Lower lobe of right lung (tissue), 2 donors: ENCODE measurements at regions not wholly inside any gene's neighbourhood (a gene's known extent, or its start where the extent isn't known, plus 50 kb on each side); places are given as distances from the start of the nearest gene placed in this dataset.

Experiments used
- ATAC-seq, 2 donors: fragments of 200-7000 bp; cut with Tn5 transposase; one replicate each; pipeline ENCODE4 v1.9.1; 2020 to 2022; ENCODE audit warnings: mild to moderate bottlenecking in 2 of 2, moderate library complexity in 2 of 2
- DNase-seq: peaks from one replicate; pipeline ENCODE4 v3.0.0-alpha.2; 2020
- H3K27ac ChIP-seq: fragments of 200-600 bp; one replicate; pipeline ENCODE4 v1.8.0; 2022
- H3K27me3 ChIP-seq: fragments of 200-600 bp; one replicate; pipeline ENCODE4 v1.8.0; 2022; ENCODE audit warnings: low read depth
- H3K36me3 ChIP-seq: fragments of 200-600 bp; one replicate; pipeline ENCODE4 v1.8.0; 2022; ENCODE audit warnings: mild to moderate bottlenecking
- H3K4me1 ChIP-seq: fragments of 200-600 bp; one replicate; pipeline ENCODE4 v1.8.0; 2022
- H3K4me3 ChIP-seq: fragments of 200-600 bp; one replicate; pipeline ENCODE4 v1.8.0; 2022; ENCODE audit warnings: mild to moderate bottlenecking
- H3K9me3 ChIP-seq: fragments of 200-600 bp; one replicate; pipeline ENCODE4 v1.8.0; 2022
- CTCF ChIP-seq: fragments of 200-600 bp; IDR thresholded peaks from one replicate; pipeline ENCODE4 v1.8.0; 2022; ENCODE audit warnings: antibody characterized with exemption, mild to moderate bottlenecking
- intact Hi-C: fragments of 100-400 bp; cut with DNase I; formaldehyde crosslinking; loops from one replicate; pipeline ENCODE4 v1.11.0; 2022
- donor health status: DM: no; HTN: yes; CAD: no; lungs with severe emphysema.

- H3K4me3 ChIP-seq, result no peak overlapping the region
- no peak for TF ChIP-seq CTCF
- no peaks in the 10 kb centered on the region for H3K27me3 ChIP-seq
- H3K27ac ChIP-seq, result no peak overlapping the region
- DNase-seq, result no peak
- H3K9me3 ChIP-seq, result peaks cover 3% of the 10 kb centered on the region
- no peaks in the 10 kb centered on the region for H3K4me1 ChIP-seq
- intact Hi-C loops, result no loop called here
- no peaks in the 10 kb centered on the region for H3K36me3 ChIP-seq
- no peak for ATAC-seq
Measured at GRCh38 chr14:28911521-28911920, 144.9 kb downstream of the FOXG1 start.

DNA sequence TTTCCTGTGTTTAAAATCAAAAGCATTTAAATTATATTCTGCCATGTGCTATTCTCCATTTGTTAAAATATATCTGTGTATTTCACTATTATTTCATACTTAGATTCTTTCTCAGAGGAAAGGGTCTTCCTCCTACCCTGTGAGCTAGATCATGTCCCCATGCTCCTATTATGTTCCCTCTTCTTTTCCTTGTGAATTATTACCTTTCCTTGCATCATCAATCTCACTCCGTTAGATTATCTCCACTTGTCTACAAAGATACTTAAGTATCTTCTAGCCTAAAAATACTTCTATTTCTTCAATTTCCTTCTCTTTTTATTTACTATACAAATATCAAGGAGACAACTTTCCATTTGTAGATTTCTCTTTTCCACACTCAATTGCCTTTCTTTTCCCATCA lies 146.5 kb downstream of the FOXG1 start:
- Histone ChIP-seq H3K27me3 (no peaks in the 10 kb centered on the region), H3K9me3 (peaks cover 2% of the 10 kb centered on the region), H3K27ac (no peak overlapping the region), H3K4me1 (no peaks in the 10 kb centered on the region), H3K4me3 (no peak overlapping the region), H3K36me3 (no peaks in the 10 kb centered on the region)
- intact Hi-C loops, result no loop called here
- TF ChIP-seq CTCF, result no peak
- ATAC-seq, result no peak
- DNase-seq, result no peak

DNA sequence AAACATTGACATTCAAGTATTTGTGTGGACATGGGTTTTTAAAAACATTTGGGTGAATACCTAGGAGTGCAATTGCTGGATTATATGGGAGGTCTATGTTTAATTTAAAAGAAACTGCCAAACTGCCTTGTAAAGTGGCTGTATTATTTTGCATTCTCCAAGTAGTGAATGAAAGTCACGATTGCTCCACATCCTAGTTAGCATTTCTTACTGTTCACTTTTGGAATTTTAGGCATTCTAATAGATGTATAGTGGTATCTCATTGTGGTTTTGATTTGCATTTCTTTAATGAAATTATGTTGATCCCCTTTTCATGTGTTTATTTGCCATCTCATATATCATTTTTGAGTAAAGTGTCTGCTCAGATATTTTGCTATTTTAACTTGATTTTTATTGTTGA lies 159.5 kb downstream of the FOXG1 start:
- no peaks in the 10 kb centered on the region for H3K27me3 ChIP-seq
- no peak overlapping the region for H3K4me3 ChIP-seq
- ATAC-seq, result no peak
- no peaks in the 10 kb centered on the region for H3K9me3 ChIP-seq
- TF ChIP-seq CTCF, result no peak
- no peak for DNase-seq
- intact Hi-C loops, result no loop called here
- H3K36me3 ChIP-seq, result no peaks in the 10 kb centered on the region
- H3K4me1 ChIP-seq, result no peaks in the 10 kb centered on the region
- no peak overlapping the region for H3K27ac ChIP-seq

DNA sequence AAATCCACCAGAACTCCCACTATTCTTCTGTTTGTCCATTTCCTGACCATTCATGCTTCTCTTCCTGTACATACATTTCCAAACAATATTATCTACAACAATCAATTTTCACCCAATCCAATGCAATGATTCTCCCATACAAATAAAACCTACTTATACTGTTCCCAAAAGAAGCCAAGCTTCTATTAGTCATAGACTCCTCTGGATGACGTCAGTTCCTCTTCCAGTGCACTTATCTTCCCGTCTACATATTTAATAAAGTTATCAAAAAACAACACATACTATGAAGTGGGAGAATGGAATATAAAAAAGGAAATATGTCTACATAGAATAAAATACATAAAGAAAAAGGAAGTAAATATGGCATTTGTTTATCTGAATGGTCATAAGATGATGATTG lies 165.4 kb downstream of the FOXG1 start:
- no peaks in the 10 kb centered on the region for H3K27me3 ChIP-seq
- no peaks in the 10 kb centered on the region for H3K4me1 ChIP-seq
- intact Hi-C loops, result no loop called here
- no peak for DNase-seq
- no peak for ATAC-seq
- H3K27ac ChIP-seq, result no peak overlapping the region
- no peaks in the 10 kb centered on the region for H3K36me3 ChIP-seq
- TF ChIP-seq CTCF, result no peak
- peaks cover 9% of the 10 kb centered on the region for H3K9me3 ChIP-seq
- no peak overlapping the region for H3K4me3 ChIP-seq

GRCh38 chr14:28936601-28937000 lies 170.0 kb downstream of the FOXG1 start:
- no peaks in the 10 kb centered on the region for H3K36me3 ChIP-seq
- H3K4me1 ChIP-seq, result no peaks in the 10 kb centered on the region
- TF ChIP-seq CTCF, result no peak
- H3K4me3 ChIP-seq, result no peak overlapping the region
- DNase-seq (no peak), ATAC-seq (no peak)
- no peak overlapping the region for H3K27ac ChIP-seq
- peaks cover 9% of the 10 kb centered on the region for H3K9me3 ChIP-seq
- intact Hi-C loops, result no loop called here
- no peaks in the 10 kb centered on the region for H3K27me3 ChIP-seq

DNA sequence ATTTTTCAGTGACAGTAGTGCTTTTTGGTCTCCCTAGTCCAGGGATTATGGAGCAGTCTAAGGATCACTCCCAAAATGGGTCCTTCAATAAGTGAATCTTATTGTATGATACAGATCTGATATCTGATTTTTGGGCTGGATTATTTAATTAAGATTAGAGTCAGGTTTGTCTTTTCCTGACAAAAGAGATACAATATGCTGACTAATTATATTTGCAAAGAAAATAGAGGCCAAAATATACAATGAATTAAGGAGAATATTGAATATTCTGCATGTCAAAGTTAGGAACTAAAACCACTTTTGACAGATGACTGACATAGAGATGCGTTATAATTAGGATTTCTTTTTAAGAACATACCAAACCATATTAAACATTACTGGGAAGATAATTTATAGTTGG lies 175.2 kb downstream of the FOXG1 start:
- ATAC-seq, result no peak
- TF ChIP-seq CTCF, result no peak

More for the DNA sequence above, 175.2 kb downstream of the FOXG1 start:
- Histone ChIP-seq H3K4me1 (no peaks in the 10 kb centered on the region), H3K27ac (no peak overlapping the region), H3K9me3 (no peaks in the 10 kb centered on the region), H3K36me3 (no peaks in the 10 kb centered on the region), H3K4me3 (no peak overlapping the region), H3K27me3 (no peaks in the 10 kb centered on the region)
- no peak for DNase-seq
- intact Hi-C loops, result no loop called here
